ENCODE measurements at regions not wholly inside any gene's neighbourhood (a gene's known extent, or its start where the extent isn't known, plus 50 kb on each side); places are given as distances from the start of the nearest gene placed in this dataset.

GRCh38 chr20:60371384-60371783 lies 413.2 kb downstream of the CDH26 start:
- Histone ChIP-seq H3K27ac (replicated peaks; ENCODE audit: low read length) (no peak overlapping the region), H3K36me3 (replicated peaks in 1 of 2; ENCODE audit: control insufficient read depth in 2 of 2, insufficient read depth in 2 of 2, low read length in 2 of 2) (no peaks in the 10 kb centered on the region), H3K9ac (ENCODE audit: low read depth, low read length, poor library complexity) (no peak overlapping the region), H4K91ac (ENCODE audit: low read depth, low read length, poor library complexity) (no peak overlapping the region), H2BK15ac (ENCODE audit: low read length) (no peak overlapping the region), H3K27me3 (ENCODE audit: control insufficient read depth in 3 of 3, insufficient read depth in 3 of 3, low read depth in 1 of 3, low read length in 3 of 3) (no peaks in the 10 kb centered on the region), H3K79me1 (ENCODE audit: low read depth, low read length) (no peaks in the 10 kb centered on the region), H2BK120ac (ENCODE audit: low read depth, low read length) (no peak overlapping the region), H3K4me1 (ENCODE audit: control insufficient read depth in 2 of 2, insufficient read depth in 1 of 2, low read depth in 1 of 2, low read length in 2 of 2) (no peaks in the 10 kb centered on the region), H3K4me2 (ENCODE audit: insufficient read depth, low read length, poor library complexity, severe bottlenecking) (no peak overlapping the region), H3K9me3 (replicated peaks in 1 of 2; ENCODE audit: control insufficient read depth in 2 of 2, insufficient read depth in 1 of 2, low read depth in 1 of 2, low read length in 2 of 2) (no peaks in the 10 kb centered on the region), H3K4ac (ENCODE audit: low read length) (no peak overlapping the region), H3K4me3 (ENCODE audit: low read length in 2 of 2) (no peak overlapping the region), H4K8ac (ENCODE audit: low read depth, low read length) (no peak overlapping the region), H3K18ac (ENCODE audit: low read length) (no peak overlapping the region), H2BK5ac (ENCODE audit: low read length) (no peak overlapping the region), H3K14ac (ENCODE audit: low read length) (no peak overlapping the region), H2BK12ac (ENCODE audit: low read length) (no peak overlapping the region), H2AFZ (ENCODE audit: low read length) (no peak overlapping the region), H2AK5ac (ENCODE audit: low read depth, low read length) (no peak overlapping the region), H3K23ac (ENCODE audit: low read depth, low read length, poor library complexity) (no peak overlapping the region)
- WGBS, 2 donors (ENCODE audit: extremely low coverage in 2 of 2, insufficient read length in 2 of 2, insufficient replicate concordance in 1 of 2): no CpG with 5 or more reads among the region's 6 CpGs
- no peak for DNase-seq (ENCODE audit: low spot score)

GRCh38 chr20:60372275-60372674 lies 414.1 kb downstream of the CDH26 start:
- Histone ChIP-seq H3K18ac (ENCODE audit: low read length) (no peak overlapping the region), H2BK120ac (ENCODE audit: low read depth, low read length) (no peak overlapping the region), H2BK15ac (ENCODE audit: low read length) (no peak overlapping the region), H3K27me3 (ENCODE audit: control insufficient read depth in 3 of 3, insufficient read depth in 3 of 3, low read depth in 1 of 3, low read length in 3 of 3) (no peaks in the 10 kb centered on the region), H3K4ac (ENCODE audit: low read length) (no peak overlapping the region), H3K4me3 (ENCODE audit: low read length in 2 of 2) (no peak overlapping the region), H3K4me1 (ENCODE audit: control insufficient read depth in 2 of 2, insufficient read depth in 1 of 2, low read depth in 1 of 2, low read length in 2 of 2) (no peaks in the 10 kb centered on the region), H3K36me3 (replicated peaks in 1 of 2; ENCODE audit: control insufficient read depth in 2 of 2, insufficient read depth in 2 of 2, low read length in 2 of 2) (no peaks in the 10 kb centered on the region), H3K4me2 (ENCODE audit: insufficient read depth, low read length, poor library complexity, severe bottlenecking) (no peak overlapping the region), H3K79me1 (ENCODE audit: low read depth, low read length) (no peaks in the 10 kb centered on the region), H4K91ac (ENCODE audit: low read depth, low read length, poor library complexity) (no peak overlapping the region), H3K14ac (ENCODE audit: low read length) (no peak overlapping the region), H2AK5ac (ENCODE audit: low read depth, low read length) (no peak overlapping the region), H3K9me3 (replicated peaks in 1 of 2; ENCODE audit: control insufficient read depth in 2 of 2, insufficient read depth in 1 of 2, low read depth in 1 of 2, low read length in 2 of 2) (no peaks in the 10 kb centered on the region), H3K23ac (ENCODE audit: low read depth, low read length, poor library complexity) (no peak overlapping the region), H2BK5ac (ENCODE audit: low read length) (no peak overlapping the region), H3K27ac (replicated peaks; ENCODE audit: low read length) (no peak overlapping the region), H2BK12ac (ENCODE audit: low read length) (no peak overlapping the region), H3K9ac (ENCODE audit: low read depth, low read length, poor library complexity) (no peak overlapping the region), H2AFZ (ENCODE audit: low read length) (no peak overlapping the region), H4K8ac (ENCODE audit: low read depth, low read length) (no peak overlapping the region)
- no peak for DNase-seq (ENCODE audit: low spot score)
- WGBS, 2 donors (ENCODE audit: extremely low coverage in 2 of 2, insufficient read length in 2 of 2, insufficient replicate concordance in 1 of 2): no CpG with 5 or more reads among the region's 1 CpG

- no peak overlapping the region for H4K91ac ChIP-seq (ENCODE audit: low read depth, low read length, poor library complexity)
- H4K8ac ChIP-seq (ENCODE audit: low read depth, low read length): no peak overlapping the region
- no peaks in the 10 kb centered on the region for H3K4me1 ChIP-seq (ENCODE audit: control insufficient read depth in 2 of 2, insufficient read depth in 1 of 2, low read depth in 1 of 2, low read length in 2 of 2)
- H2BK5ac ChIP-seq (ENCODE audit: low read length): no peak overlapping the region
- no peaks in the 10 kb centered on the region for H3K27me3 ChIP-seq (ENCODE audit: control insufficient read depth in 3 of 3, insufficient read depth in 3 of 3, low read depth in 1 of 3, low read length in 3 of 3)
- H3K18ac ChIP-seq (ENCODE audit: low read length): no peak overlapping the region
- H3K4me3 ChIP-seq (ENCODE audit: low read length in 2 of 2): no peak overlapping the region
- no peak overlapping the region for H3K4ac ChIP-seq (ENCODE audit: low read length)
- no peaks in the 10 kb centered on the region for H3K36me3 ChIP-seq (replicated peaks in 1 of 2; ENCODE audit: control insufficient read depth in 2 of 2, insufficient read depth in 2 of 2, low read length in 2 of 2)
- H2BK12ac ChIP-seq (ENCODE audit: low read length): no peak overlapping the region
- no peaks in the 10 kb centered on the region for H3K9me3 ChIP-seq (replicated peaks in 1 of 2; ENCODE audit: control insufficient read depth in 2 of 2, insufficient read depth in 1 of 2, low read depth in 1 of 2, low read length in 2 of 2)
- no peak for DNase-seq (ENCODE audit: low spot score)
- no peak overlapping the region for H3K27ac ChIP-seq (replicated peaks; ENCODE audit: low read length)
- WGBS, 2 donors (ENCODE audit: extremely low coverage in 2 of 2, insufficient read length in 2 of 2, insufficient replicate concordance in 1 of 2): no CpG with 5 or more reads among the region's 4 CpGs
- no peak overlapping the region for H3K9ac ChIP-seq (ENCODE audit: low read depth, low read length, poor library complexity)
- no peak overlapping the region for H2BK15ac ChIP-seq (ENCODE audit: low read length)
- H3K4me2 ChIP-seq (ENCODE audit: insufficient read depth, low read length, poor library complexity, severe bottlenecking): no peak overlapping the region
- no peaks in the 10 kb centered on the region for H3K79me1 ChIP-seq (ENCODE audit: low read depth, low read length)
- H3K23ac ChIP-seq (ENCODE audit: low read depth, low read length, poor library complexity): no peak overlapping the region
- H2BK120ac ChIP-seq (ENCODE audit: low read depth, low read length): no peak overlapping the region
- H3K14ac ChIP-seq (ENCODE audit: low read length): no peak overlapping the region
- no peak overlapping the region for H2AFZ ChIP-seq (ENCODE audit: low read length)
- H2AK5ac ChIP-seq (ENCODE audit: low read depth, low read length): no peak overlapping the region
Measured at GRCh38 chr20:60372822-60373221, 414.6 kb downstream of the CDH26 start.

- no peak overlapping the region for H2AK5ac ChIP-seq (ENCODE audit: low read depth, low read length)
- no peak overlapping the region for H2BK5ac ChIP-seq (ENCODE audit: low read length)
- H2AFZ ChIP-seq (ENCODE audit: low read length): no peak overlapping the region
- H3K14ac ChIP-seq (ENCODE audit: low read length): no peak overlapping the region
- H3K9me3 ChIP-seq (replicated peaks in 1 of 2; ENCODE audit: control insufficient read depth in 2 of 2, insufficient read depth in 1 of 2, low read depth in 1 of 2, low read length in 2 of 2): no peaks in the 10 kb centered on the region
- H4K91ac ChIP-seq (ENCODE audit: low read depth, low read length, poor library complexity): no peak overlapping the region
- no peak overlapping the region for H3K9ac ChIP-seq (ENCODE audit: low read depth, low read length, poor library complexity)
- no peak overlapping the region for H2BK120ac ChIP-seq (ENCODE audit: low read depth, low read length)
- no peak overlapping the region for H3K27ac ChIP-seq (replicated peaks; ENCODE audit: low read length)
- no peak overlapping the region for H3K23ac ChIP-seq (ENCODE audit: low read depth, low read length, poor library complexity)
- no peaks in the 10 kb centered on the region for H3K4me1 ChIP-seq (ENCODE audit: control insufficient read depth in 2 of 2, insufficient read depth in 1 of 2, low read depth in 1 of 2, low read length in 2 of 2)
- no peaks in the 10 kb centered on the region for H3K36me3 ChIP-seq (replicated peaks in 1 of 2; ENCODE audit: control insufficient read depth in 2 of 2, insufficient read depth in 2 of 2, low read length in 2 of 2)
- no peak overlapping the region for H2BK15ac ChIP-seq (ENCODE audit: low read length)
- H3K4me2 ChIP-seq (ENCODE audit: insufficient read depth, low read length, poor library complexity, severe bottlenecking): no peak overlapping the region
- H3K27me3 ChIP-seq (ENCODE audit: control insufficient read depth in 3 of 3, insufficient read depth in 3 of 3, low read depth in 1 of 3, low read length in 3 of 3): no peaks in the 10 kb centered on the region
- no peak overlapping the region for H3K4ac ChIP-seq (ENCODE audit: low read length)
- H3K18ac ChIP-seq (ENCODE audit: low read length): no peak overlapping the region
- H3K79me1 ChIP-seq (ENCODE audit: low read depth, low read length): no peaks in the 10 kb centered on the region
- no peak overlapping the region for H4K8ac ChIP-seq (ENCODE audit: low read depth, low read length)
- DNase-seq (ENCODE audit: low spot score): no peak
- H3K4me3 ChIP-seq (ENCODE audit: low read length in 2 of 2): no peak overlapping the region
- no peak overlapping the region for H2BK12ac ChIP-seq (ENCODE audit: low read length)
Measured at GRCh38 chr20:60378620-60379019, 420.4 kb downstream of the CDH26 start.

Data from neuronal stem cell (in vitro differentiated cells).